Nephron (organoid): ENCODE measurements at regions not wholly inside any gene's neighbourhood (a gene's known extent, or its start where the extent isn't known, plus 50 kb on each side); places are given as distances from the start of the nearest gene placed in this dataset.
A peak's percentile ranks its signal among the peaks of the same experiment; 100 is the strongest.

ENCODE experiments used
- H3K27ac Mint-ChIP-seq, 3 experiments: 2 replicates each; pipeline ENCODE4 v1.8.0; 2020; ENCODE audit warnings: mixed read lengths in 3 of 3, mild to moderate bottlenecking in 2 of 3, moderate library complexity in 1 of 3
- H3K27me3 Mint-ChIP-seq: 2 replicates; pipeline ENCODE4 v1.8.0; 2021; ENCODE audit warnings: low read depth, mild to moderate bottlenecking, moderate library complexity, mixed read lengths
- H3K36me3 Mint-ChIP-seq: 2 replicates; pipeline ENCODE4 v1.8.0; 2020; ENCODE audit warnings: low read depth, mixed read lengths
- H3K4me1 Mint-ChIP-seq: 2 replicates; pipeline ENCODE4 v1.8.0; 2020; ENCODE audit warnings: mixed read lengths
- H3K4me3 Mint-ChIP-seq, 3 experiments: 2 replicates each; pipeline ENCODE4 v1.8.0; 2020; ENCODE audit warnings: mild to moderate bottlenecking in 3 of 3, mixed read lengths in 3 of 3, moderate library complexity in 2 of 3
- H3K9me3 Mint-ChIP-seq: 2 replicates; pipeline ENCODE4 v1.8.0; 2020; ENCODE audit warnings: mixed read lengths
- TF ChIP-seq, protein P1 (sequence below), 3 experiments: fragments of 200-600 bp; sonication (generic); IDR thresholded peaks; one replicate each; pipeline ENCODE4 v1.5.0; 2021; ENCODE audit warnings: antibody characterized with exemption in 3 of 3; ENCODE audit not compliant: unreplicated experiment in 3 of 3

DNA sequence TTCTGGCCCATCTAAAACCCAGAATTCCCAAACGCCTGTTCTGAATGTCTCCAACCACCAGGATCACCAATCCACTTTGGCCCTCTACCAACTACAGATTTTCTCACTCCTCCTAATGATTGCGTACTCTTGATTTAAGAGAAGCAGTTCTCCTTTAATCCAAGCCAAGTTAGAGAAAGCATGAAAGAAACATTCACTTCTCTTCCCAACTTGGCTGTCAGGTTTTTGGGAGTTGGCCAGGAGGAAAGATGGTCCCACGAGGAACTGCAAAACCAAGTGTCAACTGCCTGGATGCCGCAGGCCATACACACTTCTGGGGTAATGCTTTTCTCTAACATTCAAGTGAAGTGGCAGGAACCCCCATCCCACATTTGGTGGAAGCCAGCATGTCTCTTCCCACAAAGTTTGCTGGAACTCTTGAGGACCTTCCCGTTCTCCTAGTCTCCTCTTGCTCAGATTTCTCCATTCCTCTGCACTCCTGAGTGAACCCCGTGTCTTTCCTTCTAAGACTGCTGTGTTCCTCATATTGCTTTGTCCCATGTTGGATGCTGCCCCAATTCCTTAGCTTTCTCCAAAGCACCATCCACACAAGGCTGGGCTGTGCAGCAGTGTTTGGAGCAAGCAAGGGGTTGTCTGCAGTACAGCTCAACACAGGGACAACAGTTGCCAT is 138.5 kb upstream of the LGALSL start:
- no peak overlapping the region for H3K4me3 Mint-ChIP-seq
- peaks cover 63% of the 10 kb centered on the region for H3K4me1 Mint-ChIP-seq
- H3K27me3 Mint-ChIP-seq: peaks cover 5% of the 10 kb centered on the region
- H3K9me3 Mint-ChIP-seq: peaks cover 2% of the 10 kb centered on the region
- no peaks in the 10 kb centered on the region for H3K36me3 Mint-ChIP-seq
- TF ChIP-seq, protein P1, sequence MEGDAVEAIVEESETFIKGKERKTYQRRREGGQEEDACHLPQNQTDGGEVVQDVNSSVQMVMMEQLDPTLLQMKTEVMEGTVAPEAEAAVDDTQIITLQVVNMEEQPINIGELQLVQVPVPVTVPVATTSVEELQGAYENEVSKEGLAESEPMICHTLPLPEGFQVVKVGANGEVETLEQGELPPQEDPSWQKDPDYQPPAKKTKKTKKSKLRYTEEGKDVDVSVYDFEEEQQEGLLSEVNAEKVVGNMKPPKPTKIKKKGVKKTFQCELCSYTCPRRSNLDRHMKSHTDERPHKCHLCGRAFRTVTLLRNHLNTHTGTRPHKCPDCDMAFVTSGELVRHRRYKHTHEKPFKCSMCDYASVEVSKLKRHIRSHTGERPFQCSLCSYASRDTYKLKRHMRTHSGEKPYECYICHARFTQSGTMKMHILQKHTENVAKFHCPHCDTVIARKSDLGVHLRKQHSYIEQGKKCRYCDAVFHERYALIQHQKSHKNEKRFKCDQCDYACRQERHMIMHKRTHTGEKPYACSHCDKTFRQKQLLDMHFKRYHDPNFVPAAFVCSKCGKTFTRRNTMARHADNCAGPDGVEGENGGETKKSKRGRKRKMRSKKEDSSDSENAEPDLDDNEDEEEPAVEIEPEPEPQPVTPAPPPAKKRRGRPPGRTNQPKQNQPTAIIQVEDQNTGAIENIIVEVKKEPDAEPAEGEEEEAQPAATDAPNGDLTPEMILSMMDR (IDR thresholded peaks at IDR 0.05; ENCODE audit: unreplicated experiment in 3 of 3): no peak
- H3K27ac Mint-ChIP-seq: peak overlapping the region in 1 of 3 experiments; percentile 34

DNA sequence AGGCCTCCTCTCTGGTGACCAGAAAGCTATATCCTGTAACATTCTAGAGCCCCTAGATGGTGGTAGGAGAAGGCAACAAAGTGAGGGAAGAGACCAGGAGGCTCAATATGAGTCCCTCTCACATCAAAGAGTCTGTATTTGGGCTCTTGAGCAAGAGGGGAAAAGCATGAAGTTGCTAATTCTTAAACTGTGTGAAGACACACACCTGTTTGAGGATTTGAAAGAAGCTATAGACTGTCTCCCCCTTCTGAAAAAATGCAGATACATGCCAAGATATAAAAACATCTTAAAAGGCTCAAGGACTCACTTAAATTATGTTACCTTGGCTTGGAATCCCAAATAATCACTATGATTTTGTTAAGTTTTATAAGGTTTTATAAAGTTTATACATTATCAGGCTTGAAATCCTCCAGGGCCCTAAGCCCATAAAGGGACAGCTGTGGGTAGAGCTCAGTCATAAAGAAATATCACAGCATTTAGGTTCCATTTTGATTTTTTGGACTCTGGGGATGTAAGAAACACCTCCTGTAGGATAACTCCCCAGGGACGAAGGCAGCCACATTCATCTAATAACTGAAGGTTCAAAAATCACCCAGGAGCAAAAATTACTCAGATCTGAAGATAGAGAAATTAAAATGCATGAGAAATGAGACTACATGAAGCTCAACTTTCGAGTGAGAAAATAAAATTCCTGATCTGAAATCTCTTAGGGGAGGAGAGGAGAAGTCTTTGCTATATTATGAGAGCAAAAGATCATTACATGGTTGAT is 136.1 kb upstream of the LGALSL start:
- Mint-ChIP-seq H3K4me3 (no peak overlapping the region), H3K36me3 (no peaks in the 10 kb centered on the region), H3K27ac (no peak overlapping the region), H3K27me3 (peaks cover 11% of the 10 kb centered on the region), H3K9me3 (peaks cover 4% of the 10 kb centered on the region), H3K4me1 (peaks cover 38% of the 10 kb centered on the region)
- TF ChIP-seq, protein P1 (IDR thresholded peaks at IDR 0.05; ENCODE audit: unreplicated experiment in 3 of 3): no peak

DNA sequence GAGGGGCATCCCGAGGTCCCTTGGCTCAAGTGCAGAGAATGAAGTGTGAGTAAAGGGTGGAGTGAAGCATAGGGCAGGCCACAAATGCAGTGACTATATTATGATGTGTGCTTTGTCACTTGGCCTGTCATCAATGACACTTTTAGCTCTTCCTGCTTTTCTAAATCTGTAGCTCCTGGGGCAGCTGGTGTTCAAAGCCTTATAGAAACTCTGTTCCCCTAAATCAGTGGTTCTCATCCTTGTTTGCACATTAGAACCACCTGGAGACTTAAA is 135.6 kb upstream of the LGALSL start:
- TF ChIP-seq, protein P1 (IDR thresholded peaks at IDR 0.05; ENCODE audit: unreplicated experiment in 3 of 3): no peak
- no peaks in the 10 kb centered on the region for H3K36me3 Mint-ChIP-seq
- peaks cover 33% of the 10 kb centered on the region for H3K4me1 Mint-ChIP-seq

GRCh38 chr2:64319896-64320295 is 134.1 kb upstream of the LGALSL start:
- TF ChIP-seq, protein P1 (IDR thresholded peaks at IDR 0.05; ENCODE audit: unreplicated experiment in 3 of 3): no peak

More for the DNA sequence above, 135.6 kb upstream of the LGALSL start:
- H3K27ac Mint-ChIP-seq: no peak overlapping the region
- peaks cover 4% of the 10 kb centered on the region for H3K9me3 Mint-ChIP-seq
- no peak overlapping the region for H3K4me3 Mint-ChIP-seq
- H3K27me3 Mint-ChIP-seq: peaks cover 16% of the 10 kb centered on the region

DNA sequence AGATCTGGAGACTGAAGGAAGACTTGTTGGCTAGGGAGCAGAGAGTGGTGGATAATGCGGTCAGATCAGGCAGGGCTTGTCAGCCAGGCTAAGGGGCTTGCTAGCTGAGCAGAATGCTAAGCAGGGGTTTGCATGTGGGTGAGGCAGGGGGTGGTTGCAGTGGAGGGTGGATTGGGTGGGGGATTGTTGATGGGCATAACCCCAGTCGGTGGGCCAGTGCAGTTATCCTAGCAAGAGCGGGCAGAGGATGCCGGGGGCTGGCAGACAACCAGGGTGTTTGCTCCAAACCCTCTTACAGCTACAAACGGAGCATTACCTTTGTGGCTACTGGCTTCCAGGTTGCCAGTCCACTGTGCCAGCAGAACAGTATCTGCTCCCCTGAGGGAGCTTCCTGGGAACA is 131.5 kb upstream of the LGALSL start:
- TF ChIP-seq, protein P1 (IDR thresholded peaks at IDR 0.05; ENCODE audit: unreplicated experiment in 3 of 3): no peak
- Mint-ChIP-seq H3K27me3 (peaks cover 29% of the 10 kb centered on the region), H3K9me3 (peaks cover 4% of the 10 kb centered on the region), H3K4me1 (peaks cover 11% of the 10 kb centered on the region), H3K4me3 (no peak overlapping the region), H3K36me3 (no peaks in the 10 kb centered on the region), H3K27ac (no peak overlapping the region)

More at GRCh38 chr2:64319896-64320295, 134.1 kb upstream of the LGALSL start:
- no peak overlapping the region for H3K27ac Mint-ChIP-seq
- peaks cover 20% of the 10 kb centered on the region for H3K27me3 Mint-ChIP-seq
- H3K36me3 Mint-ChIP-seq: no peaks in the 10 kb centered on the region
- peaks cover 4% of the 10 kb centered on the region for H3K9me3 Mint-ChIP-seq
- H3K4me3 Mint-ChIP-seq: no peak overlapping the region
- H3K4me1 Mint-ChIP-seq: peaks cover 25% of the 10 kb centered on the region
